ENCODE measurements at regions not wholly inside any gene's neighbourhood (a gene's known extent, or its start where the extent isn't known, plus 50 kb on each side); places are given as distances from the start of the nearest gene placed in this dataset.

- 55 to 62% methylated on average over 10 of the region's 10 CpGs for WGBS, 2 donors
- peaks cover 0 to 60% (median 34%) of the 10 kb centered on the region in 7 donors for H3K27me3 ChIP-seq
- DNase-seq = no peak
- intact Hi-C loops (cut with DNase I) = no loop called here
- H3K9me3 ChIP-seq = peaks cover 0 to 12% (median 0%) of the 10 kb centered on the region in 11 donors
- H3K4me1 ChIP-seq = no peaks in the 10 kb centered on the region
- H3K4me3 ChIP-seq = no peak overlapping the region
- H3K27ac ChIP-seq = no peak overlapping the region
- no peak for TF ChIP-seq CTCF (IDR thresholded peaks at IDR 0.05)
- ATAC-seq = no peak
- no peaks in the 10 kb centered on the region for H3K36me3 ChIP-seq
Measured at GRCh38 chr4:8694651-8695151, 102.1 kb downstream of the CPZ start.

GRCh38 chr4:8694226-8694625 lies 101.7 kb downstream of the CPZ start:
- Histone ChIP-seq H3K27ac (no peak overlapping the region), H3K4me1 (no peaks in the 10 kb centered on the region), H3K9me3 (peaks cover 0 to 12% (median 0%) of the 10 kb centered on the region in 11 donors), H3K27me3 (peaks cover 0 to 62% (median 34%) of the 10 kb centered on the region in 7 donors), H3K4me3 (no peak overlapping the region), H3K36me3 (no peaks in the 10 kb centered on the region)
- intact Hi-C loops (cut with DNase I) = no loop called here
- no peak for DNase-seq
- no peak for TF ChIP-seq CTCF (IDR thresholded peaks at IDR 0.05)
- ATAC-seq = no peak
- WGBS, 2 donors = 64% methylated on average over 8 of the region's 8 CpGs

GRCh38 chr4:8691151-8691775 lies 98.7 kb downstream of the CPZ start:
- Histone ChIP-seq H3K4me1 (no peaks in the 10 kb centered on the region), H3K27ac (no peak overlapping the region), H3K4me3 (no peak overlapping the region), H3K36me3 (no peaks in the 10 kb centered on the region), H3K27me3 (peaks cover 0 to 66% (median 37%) of the 10 kb centered on the region in 7 donors), H3K9me3 (no peaks in the 10 kb centered on the region)
- no peak for DNase-seq
- intact Hi-C loops (cut with DNase I) = no loop called here
- no peak for ATAC-seq
- WGBS, 2 donors = 88 to 90% methylated on average over 27 of the region's 27 CpGs
- no peak for TF ChIP-seq CTCF (IDR thresholded peaks at IDR 0.05)

- Histone ChIP-seq H3K9me3 (no peaks in the 10 kb centered on the region), H3K27ac (no peak overlapping the region), H3K4me1 (no peaks in the 10 kb centered on the region), H3K36me3 (no peaks in the 10 kb centered on the region), H3K27me3 (peaks cover 0 to 66% (median 38%) of the 10 kb centered on the region in 7 donors), H3K4me3 (no peak overlapping the region)
- TF ChIP-seq CTCF (IDR thresholded peaks at IDR 0.05) = no peak
- intact Hi-C loops (cut with DNase I) = no loop called here
- DNase-seq (no peak), ATAC-seq (no peak)
- WGBS, 2 donors = 57 to 60% methylated on average over 23 of the region's 23 CpGs
Measured at GRCh38 chr4:8690216-8691150, 97.9 kb downstream of the CPZ start.

All from heart right ventricle (tissue), 16 donors.